Gastrocnemius medialis (tissue), 4 donors: ENCODE measurements at regions not wholly inside any gene's neighbourhood (a gene's known extent, or its start where the extent isn't known, plus 50 kb on each side); places are given as distances from the start of the nearest gene placed in this dataset.

ENCODE experiments used
- POLR2A ChIP-seq, 2 donors: fragments of 450-650 bp; IDR thresholded peaks; one replicate each; pipeline ENCODE4 v1.6.1; 2017; ENCODE audit warnings: antibody characterized with exemption in 2 of 2, mild to moderate bottlenecking in 2 of 2, moderate library complexity in 2 of 2
- TF ChIP-seq, protein P1 (sequence below), 5 experiments: fragments of 450-650 bp in 3 of 5; fragments of 200-600 bp in 2 of 5; sonication (generic) in 2 of 5; IDR thresholded peaks in 4 of 5; conservative IDR thresholded peaks in 1 of 5; 1 replicate in 4 of 5; 2 replicates in 1 of 5; pipeline ENCODE4 v1.5.1; 2016 to 2019; ENCODE audit warnings: antibody characterized with exemption in 5 of 5, mild to moderate bottlenecking in 3 of 5, moderate library complexity in 3 of 5

DNA sequence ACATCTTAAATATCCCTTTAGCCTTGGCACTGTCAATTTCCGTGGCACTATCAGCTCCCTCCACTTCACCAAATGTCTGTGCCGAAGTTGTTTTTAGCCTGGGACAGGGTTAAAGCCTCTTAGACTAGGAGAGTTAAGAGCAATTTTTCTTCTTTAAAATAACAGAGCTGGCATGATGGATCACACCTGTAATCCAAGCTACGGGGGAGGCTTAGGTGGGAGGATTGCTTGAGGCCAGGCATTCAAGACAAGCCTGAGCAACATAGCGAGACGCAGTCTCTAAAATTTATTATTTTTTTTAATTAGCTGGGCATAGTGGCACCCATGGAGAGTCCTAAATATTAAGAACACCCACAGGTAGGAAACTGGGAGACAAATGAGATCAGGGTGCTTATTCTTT, 209.8 kb upstream of the MAGEB18 start:
- TF ChIP-seq, protein P1, sequence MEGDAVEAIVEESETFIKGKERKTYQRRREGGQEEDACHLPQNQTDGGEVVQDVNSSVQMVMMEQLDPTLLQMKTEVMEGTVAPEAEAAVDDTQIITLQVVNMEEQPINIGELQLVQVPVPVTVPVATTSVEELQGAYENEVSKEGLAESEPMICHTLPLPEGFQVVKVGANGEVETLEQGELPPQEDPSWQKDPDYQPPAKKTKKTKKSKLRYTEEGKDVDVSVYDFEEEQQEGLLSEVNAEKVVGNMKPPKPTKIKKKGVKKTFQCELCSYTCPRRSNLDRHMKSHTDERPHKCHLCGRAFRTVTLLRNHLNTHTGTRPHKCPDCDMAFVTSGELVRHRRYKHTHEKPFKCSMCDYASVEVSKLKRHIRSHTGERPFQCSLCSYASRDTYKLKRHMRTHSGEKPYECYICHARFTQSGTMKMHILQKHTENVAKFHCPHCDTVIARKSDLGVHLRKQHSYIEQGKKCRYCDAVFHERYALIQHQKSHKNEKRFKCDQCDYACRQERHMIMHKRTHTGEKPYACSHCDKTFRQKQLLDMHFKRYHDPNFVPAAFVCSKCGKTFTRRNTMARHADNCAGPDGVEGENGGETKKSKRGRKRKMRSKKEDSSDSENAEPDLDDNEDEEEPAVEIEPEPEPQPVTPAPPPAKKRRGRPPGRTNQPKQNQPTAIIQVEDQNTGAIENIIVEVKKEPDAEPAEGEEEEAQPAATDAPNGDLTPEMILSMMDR (IDR thresholded peaks at IDR 0.05 in 4 of 5, conservative IDR thresholded peaks at IDR 0.05 in 1 of 5): no peak
- no peak for TF ChIP-seq POLR2A (IDR thresholded peaks at IDR 0.05)
